Ovary (tissue), 3 donors: ENCODE measurements at regions not wholly inside any gene's neighbourhood (a gene's known extent, or its start where the extent isn't known, plus 50 kb on each side); places are given as distances from the start of the nearest gene placed in this dataset.

ENCODE experiments used
- CTCF ChIP-seq, 3 donors: fragments of 450-650 bp in 2 of 3; fragments of 200-600 bp in 1 of 3; IDR thresholded peaks; one replicate each; pipeline versions ENCODE4 v1.5.1 to v1.8.0; 2016 to 2022; ENCODE audit warnings: antibody characterized with exemption in 3 of 3, mild to moderate bottlenecking in 1 of 3
- EP300 ChIP-seq: sonication (generic); formaldehyde crosslinking; IDR thresholded peaks from one replicate; pipeline ENCODE4 v1.6.1; 2017; ENCODE audit warnings: antibody characterized with exemption
- POLR2A ChIP-seq: fragments of 450-650 bp; IDR thresholded peaks from one replicate; pipeline ENCODE4 v1.6.1; 2017; ENCODE audit warnings: antibody characterized with exemption, mild to moderate bottlenecking, moderate library complexity
- donor health status: DM: no; HTN: no; CAD: no.

DNA sequence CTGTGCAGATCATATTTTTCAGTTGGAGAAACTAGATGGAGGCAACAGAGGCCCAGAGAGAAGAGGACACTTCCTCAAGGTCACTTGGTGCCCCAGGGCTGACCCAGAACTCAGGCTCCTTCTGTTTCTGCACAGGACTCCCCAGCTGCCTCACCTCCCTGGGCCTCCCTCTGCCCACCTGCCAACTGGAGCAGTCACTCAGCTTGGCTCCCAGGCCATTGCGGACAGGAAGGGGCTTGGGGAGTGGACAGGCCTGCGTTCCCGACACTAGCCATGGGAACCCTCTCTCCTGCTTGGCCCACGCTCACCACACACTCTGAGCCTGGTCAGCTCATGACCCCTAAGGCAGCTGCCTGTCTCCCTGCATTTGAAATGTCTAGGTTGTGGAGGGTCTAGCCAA is 78.1 kb upstream of the BRD7 start:
- no peak for TF ChIP-seq CTCF (IDR thresholded peaks at IDR 0.05)
- TF ChIP-seq POLR2A, result no peak
- no peak for TF ChIP-seq EP300
